Gastrocnemius medialis (tissue), 4 donors: ENCODE measurements at regions not wholly inside any gene's neighbourhood (a gene's known extent, or its start where the extent isn't known, plus 50 kb on each side); places are given as distances from the start of the nearest gene placed in this dataset.

Source experiments
- ATAC-seq, 2 donors: fragments of 150-250 bp; one replicate each; pipeline ENCODE4 v1.9.1; 2016
- DNase-seq, 2 donors: peaks; one replicate each; pipeline ENCODE4 v3.0.0-alpha.2; 2019
- H3K27ac ChIP-seq, 4 donors: fragments of 200-600 bp; sonication (generic); 1 replicate in 1 of 4; 2 replicates in 3 of 4; pipeline ENCODE4 v1.5.1; 2016 to 2018; ENCODE audit warnings: mild to moderate bottlenecking in 2 of 4, moderate library complexity in 1 of 4
- H3K27me3 ChIP-seq, 3 donors: fragments of 200-600 bp; sonication (generic) in 2 of 3; 1 replicate in 1 of 3; 2 replicates in 2 of 3; pipeline versions ENCODE4 v1.5.1 to v1.6.0; 2016 to 2019; ENCODE audit warnings: mild to moderate bottlenecking in 1 of 3, moderate library complexity in 1 of 3
- H3K36me3 ChIP-seq, 2 donors: fragments of 200-600 bp; sonication (generic) in 1 of 2; one replicate each; pipeline ENCODE4 v1.5.1; 2017 to 2018
- H3K4me1 ChIP-seq, 2 donors: fragments of 200-600 bp; sonication (generic) in 1 of 2; one replicate each; pipeline ENCODE4 v1.5.1; 2016 to 2017; ENCODE audit warnings: mild to moderate bottlenecking in 2 of 2
- H3K4me3 ChIP-seq, 4 donors: fragments of 200-600 bp; sonication (generic) in 3 of 4; 1 replicate in 1 of 4; 2 replicates in 3 of 4; pipeline ENCODE4 v1.5.1; 2016 to 2019; ENCODE audit warnings: mild to moderate bottlenecking in 2 of 4
- H3K9me3 ChIP-seq, 3 donors: fragments of 200-600 bp; sonication (generic) in 2 of 3; 1 replicate in 1 of 3; 2 replicates in 2 of 3; pipeline ENCODE4 v1.5.1; 2016 to 2019
- CTCF ChIP-seq, 5 experiments: fragments of 450-650 bp in 3 of 5; fragments of 200-600 bp in 2 of 5; sonication (generic) in 2 of 5; IDR thresholded peaks in 4 of 5; conservative IDR thresholded peaks in 1 of 5; 1 replicate in 4 of 5; 2 replicates in 1 of 5; pipeline ENCODE4 v1.5.1; 2016 to 2019; ENCODE audit warnings: antibody characterized with exemption in 5 of 5, mild to moderate bottlenecking in 3 of 5, moderate library complexity in 3 of 5
- POLR2A ChIP-seq, 2 donors: fragments of 450-650 bp; IDR thresholded peaks; one replicate each; pipeline ENCODE4 v1.6.1; 2017; ENCODE audit warnings: antibody characterized with exemption in 2 of 2, mild to moderate bottlenecking in 2 of 2, moderate library complexity in 2 of 2
- in situ Hi-C, 4 donors: fragments of 200-750 bp; cut with MboI; loops; one replicate each; pipeline versions ENCODE4 v1.15.0 to v1.8.0; 2017; ENCODE audit warnings: low sequenced_read_pairs in 4 of 4
- intact Hi-C: fragments of 100-400 bp; cut with DNase I; formaldehyde crosslinking; loops from one replicate; pipeline ENCODE4 v1.15.1; 2023; ENCODE audit warnings: low total_unique reads

GRCh38 chr20:40335437-40335836 lies 353.6 kb downstream of the MAFB start:
- H3K4me3 ChIP-seq: no peak overlapping the region
- no peaks in the 10 kb centered on the region for H3K9me3 ChIP-seq
- H3K27me3 ChIP-seq: no peaks in the 10 kb centered on the region
- no peak overlapping the region for H3K27ac ChIP-seq
- no peaks in the 10 kb centered on the region for H3K36me3 ChIP-seq
- intact Hi-C loops: no loop called here
- H3K4me1 ChIP-seq: peaks cover 0 to 7% of the 10 kb centered on the region in 2 donors
- in situ Hi-C loops: no loop called here
- TF ChIP-seq POLR2A (IDR thresholded peaks at IDR 0.05): no peak
- no peak for TF ChIP-seq CTCF (IDR thresholded peaks at IDR 0.05 in 4 of 5, conservative IDR thresholded peaks at IDR 0.05 in 1 of 5)
- no peak for DNase-seq
- ATAC-seq: no peak

GRCh38 chr20:40333591-40333990 lies 355.4 kb downstream of the MAFB start:
- no peak overlapping the region for H3K4me3 ChIP-seq
- H3K27ac ChIP-seq: no peak overlapping the region
- no peaks in the 10 kb centered on the region for H3K27me3 ChIP-seq
- in situ Hi-C loops: no loop called here
- ATAC-seq: no peak
- TF ChIP-seq CTCF (IDR thresholded peaks at IDR 0.05 in 4 of 5, conservative IDR thresholded peaks at IDR 0.05 in 1 of 5) (no peak), POLR2A (IDR thresholded peaks at IDR 0.05) (no peak)
- DNase-seq: no peak
- intact Hi-C loops: no loop called here
- H3K4me1 ChIP-seq: peaks cover 0 to 7% of the 10 kb centered on the region in 2 donors
- no peaks in the 10 kb centered on the region for H3K36me3 ChIP-seq
- H3K9me3 ChIP-seq: no peaks in the 10 kb centered on the region

- no peak for DNase-seq
- in situ Hi-C loops (no loop called here), intact Hi-C loops (no loop called here)
- no peak for ATAC-seq
- no peak overlapping the region for H3K4me3 ChIP-seq
- peaks cover 0 to 7% of the 10 kb centered on the region in 2 donors for H3K4me1 ChIP-seq
- H3K27me3 ChIP-seq: no peaks in the 10 kb centered on the region
- H3K9me3 ChIP-seq: no peaks in the 10 kb centered on the region
- H3K36me3 ChIP-seq: no peaks in the 10 kb centered on the region
- no peak for TF ChIP-seq POLR2A (IDR thresholded peaks at IDR 0.05)
- TF ChIP-seq CTCF (IDR thresholded peaks at IDR 0.05 in 4 of 5, conservative IDR thresholded peaks at IDR 0.05 in 1 of 5): no peak
- no peak overlapping the region for H3K27ac ChIP-seq
These were observed 357.1 kb downstream of the MAFB start for GRCh38 chr20:40331807-40332560.

- Histone ChIP-seq H3K4me3 (no peak overlapping the region), H3K9me3 (no peaks in the 10 kb centered on the region), H3K27me3 (no peaks in the 10 kb centered on the region), H3K4me1 (peaks cover 0 to 2% of the 10 kb centered on the region in 2 donors), H3K36me3 (no peaks in the 10 kb centered on the region), H3K27ac (no peak overlapping the region)
- ATAC-seq (no peak), DNase-seq (no peak)
- no peak for TF ChIP-seq CTCF (IDR thresholded peaks at IDR 0.05 in 4 of 5, conservative IDR thresholded peaks at IDR 0.05 in 1 of 5)
- no peak for TF ChIP-seq POLR2A (IDR thresholded peaks at IDR 0.05)
- intact Hi-C loops (no loop called here), in situ Hi-C loops (no loop called here)
These were observed 357.8 kb downstream of the MAFB start for GRCh38 chr20:40331249-40331648.

GRCh38 chr20:40329321-40329720 lies 359.7 kb downstream of the MAFB start:
- no peaks in the 10 kb centered on the region for H3K36me3 ChIP-seq
- H3K27ac ChIP-seq: no peak overlapping the region
- intact Hi-C loops: no loop called here
- ATAC-seq (no peak), DNase-seq (no peak)
- TF ChIP-seq POLR2A (IDR thresholded peaks at IDR 0.05): no peak
- no peak for TF ChIP-seq CTCF (IDR thresholded peaks at IDR 0.05 in 4 of 5, conservative IDR thresholded peaks at IDR 0.05 in 1 of 5)
- H3K9me3 ChIP-seq: no peaks in the 10 kb centered on the region
- no peaks in the 10 kb centered on the region for H3K4me1 ChIP-seq
- in situ Hi-C loops: no loop called here
- no peak overlapping the region for H3K4me3 ChIP-seq
- H3K27me3 ChIP-seq: no peaks in the 10 kb centered on the region
